SK-N-SH (cell line): ENCODE measurements at regions not wholly inside any gene's neighbourhood (a gene's known extent, or its start where the extent isn't known, plus 50 kb on each side); places are given as distances from the start of the nearest gene placed in this dataset.

Source experiments
- CTCF ChIA-PET: fragments of 300-600, 350-600 bp; formaldehyde crosslinking; extraction: SDS; loops from one replicate; lab custom pipeline; 2021; lab: Yijun Ruan, JAX
- POLR2A ChIA-PET: fragments of 350-600 bp; sonication (Branson Sonifier 250); formaldehyde crosslinking; extraction: SDS; loops from one replicate; lab custom pipeline; 2020; ENCODE audit warnings: antibody characterized with exemption, inconsistent platforms; lab: Yijun Ruan, JAX
- DNase-seq: peaks from one replicate; pipeline ENCODE4 v3.0.0; 2012
- H2AFZ ChIP-seq: fragments of 200-600 bp; sonication (generic); 2 replicates; pipeline ENCODE4 v1.8.1; 2016; ENCODE audit warnings: antibody characterized with exemption, mild to moderate bottlenecking, low read depth
- H3F3A ChIP-seq: fragments of 200-600 bp; sonication (generic); replicated peaks from 2 replicates; pipeline ENCODE3; 2016; ENCODE audit warnings: antibody characterized with exemption, mild to moderate bottlenecking; ENCODE audit not compliant: insufficient read depth
- H3K27ac ChIP-seq, 2 experiments: fragments of 200-500 bp in 1 of 2; fragments of 200-600 bp in 1 of 2; sonication (Bioruptor generic) in 1 of 2; sonication (generic), shearing (Covaris generic) in 1 of 2; 2 replicates each; pipeline versions ENCODE4 v1.5.1 to v1.6.1; 2014 to 2016; ENCODE audit warnings: low read depth in 2 of 2, inconsistent platforms in 1 of 2, low read length in 1 of 2, mild to moderate bottlenecking in 1 of 2, mixed read lengths in 1 of 2
- H3K27me3 ChIP-seq: fragments of 200-600 bp; sonication (generic), shearing (Covaris generic); 2 replicates; pipeline ENCODE4 v1.6.1; 2016; ENCODE audit warnings: mixed run types; ENCODE audit not compliant: insufficient read depth
- H3K36me3 ChIP-seq, 2 experiments: fragments of 200-500 bp in 1 of 2; fragments of 200-600 bp in 1 of 2; sonication (Bioruptor generic) in 1 of 2; sonication (generic) in 1 of 2; replicated peaks in 1 of 2; 2 replicates each; pipeline versions ENCODE3 to v1.5.1; 2014 to 2016; ENCODE audit warnings: low read length in 1 of 2, mild to moderate bottlenecking in 1 of 2; ENCODE audit not compliant: insufficient read depth in 2 of 2, control insufficient read depth in 1 of 2
- H3K4me1 ChIP-seq, 2 experiments: fragments of 200-500 bp in 1 of 2; fragments of 200-600 bp in 1 of 2; sonication (Bioruptor generic) in 1 of 2; sonication (generic), shearing (Covaris generic) in 1 of 2; 2 replicates each; pipeline versions ENCODE4 v1.5.1 to v1.6.1; 2014 to 2016; ENCODE audit warnings: low read depth in 1 of 2, low read length in 1 of 2, mixed run types in 1 of 2; ENCODE audit not compliant: insufficient read depth in 2 of 2, control insufficient read depth in 1 of 2
- H3K4me2 ChIP-seq: fragments of 200-600 bp; sonication (generic), shearing (Covaris generic); 2 replicates; pipeline ENCODE4 v1.6.1; 2017; ENCODE audit warnings: mixed run types
- H3K4me3 ChIP-seq, 2 experiments: fragments of 200-500 bp in 1 of 2; fragments of 200-600 bp in 1 of 2; sonication (Bioruptor generic) in 1 of 2; sonication (generic), shearing (Covaris generic) in 1 of 2; 2 replicates each; pipeline versions ENCODE4 v1.5.1 to v1.8.1; 2014 to 2016; ENCODE audit warnings: low read depth in 2 of 2, inconsistent platforms in 1 of 2, low read length in 1 of 2, mild to moderate bottlenecking in 1 of 2, mixed read lengths in 1 of 2, moderate library complexity in 1 of 2
- H3K79me2 ChIP-seq: fragments of 200-600 bp; sonication (generic); 2 replicates; pipeline ENCODE4 v1.8.1; 2017; ENCODE audit warnings: mild to moderate bottlenecking; ENCODE audit not compliant: insufficient read depth
- H3K9ac ChIP-seq: fragments of 200-600 bp; sonication (generic); 2 replicates; pipeline ENCODE4 v1.6.1; 2017; ENCODE audit warnings: mixed run types
- H3K9me2 ChIP-seq: fragments of 200-600 bp; sonication (generic); 2 replicates; pipeline ENCODE4 v1.6.1; 2017; ENCODE audit warnings: mixed run types
- H3K9me3 ChIP-seq: fragments of 200-600 bp; sonication (generic); 2 replicates; pipeline ENCODE4 v1.6.1; 2017; ENCODE audit warnings: mixed run types, mild to moderate bottlenecking, moderate library complexity
- H4K20me1 ChIP-seq: fragments of 200-600 bp; sonication (generic); 2 replicates; pipeline ENCODE4 v1.6.1; 2017; ENCODE audit warnings: mild to moderate bottlenecking, mixed run types; ENCODE audit not compliant: insufficient read depth
- EP300 ChIP-seq, 2 experiments: IDR thresholded peaks; 2 replicates each; pipeline versions ENCODE4 v1.4.0 to v1.6.1; 2012; ENCODE audit warnings: borderline replicate concordance in 1 of 2, low read depth in 1 of 2, low read length in 1 of 2
- EZH2phosphoT487 ChIP-seq: fragments of 200-600 bp; sonication (generic); IDR thresholded peaks from 2 replicates; pipeline ENCODE4 v1.6.1; 2017; ENCODE audit warnings: low read depth, mixed run types, mild to moderate bottlenecking, antibody characterized with exemption, moderate library complexity, borderline replicate concordance
- FOSL2 ChIP-seq: IDR thresholded peaks from 2 replicates; pipeline ENCODE4 v1.4.0; 2012; ENCODE audit warnings: low read depth, mild to moderate bottlenecking, moderate library complexity, borderline replicate concordance
- FOXJ3 ChIP-seq: sonication (generic); formaldehyde crosslinking; IDR thresholded peaks from 2 replicates; pipeline ENCODE4 v1.5.1; 2020; ENCODE audit warnings: mild to moderate bottlenecking, missing genetic modification reagents
- FOXM1 ChIP-seq: IDR thresholded peaks from 2 replicates; pipeline ENCODE4 v1.4.0; 2012; ENCODE audit warnings: low read depth, mild to moderate bottlenecking
- GATA2 ChIP-seq: sonication (generic); formaldehyde crosslinking; IDR thresholded peaks from 2 replicates; pipeline ENCODE4 v1.5.0; 2020; ENCODE audit warnings: mild to moderate bottlenecking, missing genetic modification reagents
- IRF3 ChIP-seq: fragments of 150-350 bp; IDR thresholded peaks from 2 replicates; pipeline ENCODE4 v1.6.1; 2016; ENCODE audit warnings: mild to moderate bottlenecking, low read depth, low read length
- JUND ChIP-seq: IDR thresholded peaks from 2 replicates; pipeline ENCODE4 v1.4.0; 2012
- MAX ChIP-seq: IDR thresholded peaks from 2 replicates; pipeline ENCODE4 v1.4.0; 2012; ENCODE audit warnings: low read depth
- MEF2A ChIP-seq: IDR thresholded peaks from 2 replicates; pipeline ENCODE4 v1.4.0; 2012; ENCODE audit warnings: low read depth, borderline replicate concordance
- MXI1 ChIP-seq: IDR thresholded peaks from 2 replicates; pipeline ENCODE4 v1.6.1; 2012; ENCODE audit warnings: mild to moderate bottlenecking, low read depth, low read length, improper control_type of control experiment
- NFIC ChIP-seq: IDR thresholded peaks from 2 replicates; pipeline ENCODE4 v1.4.0; 2012; ENCODE audit warnings: borderline replicate concordance
- NRF1 ChIP-seq: IDR thresholded peaks from 2 replicates; pipeline ENCODE4 v1.6.1; 2012; ENCODE audit warnings: low read depth, mild to moderate bottlenecking, low read length
- POLR2AphosphoS5 ChIP-seq: IDR thresholded peaks from 2 replicates; pipeline ENCODE4 v1.6.1; 2012; ENCODE audit warnings: low read depth, low read length
- RCOR1 ChIP-seq: fragments of 150-350 bp; IDR thresholded peaks from 2 replicates; pipeline ENCODE4 v1.6.1; 2017; ENCODE audit warnings: antibody characterized with exemption, low read length
- RFX5 ChIP-seq: IDR thresholded peaks from 2 replicates; pipeline ENCODE4 v1.6.1; 2012; ENCODE audit warnings: mild to moderate bottlenecking, improper control_type of control experiment, low read length
- RXRA ChIP-seq: IDR thresholded peaks from 2 replicates; pipeline ENCODE4 v1.4.0; 2012; ENCODE audit warnings: low read depth, mild to moderate bottlenecking, borderline replicate concordance
- TAF1 ChIP-seq: IDR thresholded peaks from 2 replicates; pipeline ENCODE4 v1.6.1; 2012; ENCODE audit warnings: low read depth, mild to moderate bottlenecking, low read length, moderate library complexity, borderline replicate concordance
- TCF12 ChIP-seq: IDR thresholded peaks from 2 replicates; pipeline ENCODE4 v1.4.0; 2012
- TEAD4 ChIP-seq: IDR thresholded peaks from 2 replicates; pipeline ENCODE4 v1.4.0; 2012; ENCODE audit warnings: mild to moderate bottlenecking, borderline replicate concordance; ENCODE audit not compliant: insufficient read depth
- USF1 ChIP-seq: IDR thresholded peaks from 2 replicates; pipeline ENCODE4 v1.4.0; 2012; ENCODE audit warnings: low read depth, borderline replicate concordance
- YY1 ChIP-seq: IDR thresholded peaks from 2 replicates; pipeline ENCODE4 v1.4.0; 2012; ENCODE audit warnings: low read depth, mild to moderate bottlenecking
- ZBTB33 ChIP-seq: IDR thresholded peaks from 2 replicates; pipeline ENCODE4 v1.4.0; 2012; ENCODE audit warnings: low read depth, borderline replicate concordance
- WGBS: methylation state at CpG from one replicate; pipeline ENCODE4 v1.1.6; 2017; ENCODE audit warnings: low lambda C conversion rate; 5-methylcytosine and 5-hydroxymethylcytosine counted together

GRCh38 chr3:53975382-53975781, 83.7 kb upstream of the SELENOK start:
- Histone ChIP-seq H4K20me1 (no peaks in the 10 kb centered on the region), H3K79me2 (no peaks in the 10 kb centered on the region), H3K9ac (no peak overlapping the region), H3K4me3 (no peak overlapping the region), H3K27ac (no peak overlapping the region), H3K4me1 (no peaks in the 10 kb centered on the region), H3K9me3 (no peaks in the 10 kb centered on the region), H2AFZ (no peak overlapping the region), H3K4me2 (no peak overlapping the region), H3K9me2 (no peaks in the 10 kb centered on the region), H3K36me3 (no peaks in the 10 kb centered on the region), H3F3A (no peaks in the 10 kb centered on the region), H3K27me3 (no peaks in the 10 kb centered on the region)
- no peak for DNase-seq
- CTCF ChIA-PET: interaction anchor here (1.1 kb wide), 1 partner anchor 31 kb away, joined by 3 read pairs; no protein-coding TSS in a partner anchor
- POLR2A ChIA-PET: no interaction called here
- TF ChIP-seq USF1 (no peak), RXRA (no peak), JUND (no peak), FOSL2 (no peak), MAX (no peak), YY1 (no peak), NRF1 (no peak), GATA2 (CRISPR knock-in tag) (no peak), IRF3 (no peak), TAF1 (no peak), MEF2A (no peak), NFIC (no peak), EZH2phosphoT487 (no peak), TCF12 (no peak), EP300 (IDR thresholded peaks at IDR 0.05; ENCODE audit: borderline replicate concordance in 1 of 2, low read depth in 1 of 2, low read length in 1 of 2) (no peak), MXI1 (no peak)
- WGBS: 34% methylated on average over 2 of the region's 2 CpGs

- Histone ChIP-seq H3K4me1 (no peaks in the 10 kb centered on the region), H3K9ac (no peak overlapping the region), H3K4me2 (no peak overlapping the region), H3K79me2 (no peaks in the 10 kb centered on the region), H2AFZ (no peak overlapping the region), H3K9me2 (no peaks in the 10 kb centered on the region), H3K4me3 (no peak overlapping the region), H3K27ac (no peak overlapping the region), H3K9me3 (no peaks in the 10 kb centered on the region), H3K36me3 (no peaks in the 10 kb centered on the region), H3K27me3 (no peaks in the 10 kb centered on the region), H3F3A (no peaks in the 10 kb centered on the region), H4K20me1 (no peaks in the 10 kb centered on the region)
- WGBS: 15% methylated on average over 2 of the region's 2 CpGs
- POLR2A ChIA-PET: no interaction called here
- CTCF ChIA-PET: no interaction called here
- DNase-seq: no peak
- TF ChIP-seq FOXM1 (no peak), TEAD4 (no peak), RFX5 (no peak), TAF1 (no peak), FOXJ3 (CRISPR knock-in tag) (no peak), RXRA (no peak), YY1 (no peak), GATA2 (CRISPR knock-in tag) (no peak), NRF1 (no peak), ZBTB33 (no peak), RCOR1 (no peak), USF1 (no peak), MAX (no peak), EZH2phosphoT487 (no peak), POLR2AphosphoS5 (no peak), EP300 (IDR thresholded peaks at IDR 0.05; ENCODE audit: borderline replicate concordance in 1 of 2, low read depth in 1 of 2, low read length in 1 of 2) (no peak)
Observed at GRCh38 chr3:53974324-53974723, 82.7 kb upstream of the SELENOK start.
